ENCODE measurements at regions not wholly inside any gene's neighbourhood (a gene's known extent, or its start where the extent isn't known, plus 50 kb on each side); places are given as distances from the start of the nearest gene placed in this dataset.

- H3K4me3 ChIP-seq, result no peak overlapping the region
- 91% methylated on average over 4 of the region's 4 CpGs for WGBS
- no peaks in the 10 kb centered on the region for H3K4me1 ChIP-seq
- no peak overlapping the region for H3K27ac ChIP-seq
- H3K36me3 ChIP-seq, result no peaks in the 10 kb centered on the region
- H3K9me3 ChIP-seq, result no peaks in the 10 kb centered on the region
- TF ChIP-seq POLR2AphosphoS5 (IDR thresholded peaks at IDR 0.05), result no peak
- TF ChIP-seq POLR2A (IDR thresholded peaks at IDR 0.05), result no peak
- TF ChIP-seq, protein P1, sequence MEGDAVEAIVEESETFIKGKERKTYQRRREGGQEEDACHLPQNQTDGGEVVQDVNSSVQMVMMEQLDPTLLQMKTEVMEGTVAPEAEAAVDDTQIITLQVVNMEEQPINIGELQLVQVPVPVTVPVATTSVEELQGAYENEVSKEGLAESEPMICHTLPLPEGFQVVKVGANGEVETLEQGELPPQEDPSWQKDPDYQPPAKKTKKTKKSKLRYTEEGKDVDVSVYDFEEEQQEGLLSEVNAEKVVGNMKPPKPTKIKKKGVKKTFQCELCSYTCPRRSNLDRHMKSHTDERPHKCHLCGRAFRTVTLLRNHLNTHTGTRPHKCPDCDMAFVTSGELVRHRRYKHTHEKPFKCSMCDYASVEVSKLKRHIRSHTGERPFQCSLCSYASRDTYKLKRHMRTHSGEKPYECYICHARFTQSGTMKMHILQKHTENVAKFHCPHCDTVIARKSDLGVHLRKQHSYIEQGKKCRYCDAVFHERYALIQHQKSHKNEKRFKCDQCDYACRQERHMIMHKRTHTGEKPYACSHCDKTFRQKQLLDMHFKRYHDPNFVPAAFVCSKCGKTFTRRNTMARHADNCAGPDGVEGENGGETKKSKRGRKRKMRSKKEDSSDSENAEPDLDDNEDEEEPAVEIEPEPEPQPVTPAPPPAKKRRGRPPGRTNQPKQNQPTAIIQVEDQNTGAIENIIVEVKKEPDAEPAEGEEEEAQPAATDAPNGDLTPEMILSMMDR (IDR thresholded peaks at IDR 0.05), result no peak
- DNase-seq (ENCODE audit: low spot score in 2 of 2), result no peak
- peaks cover 19% of the 10 kb centered on the region for H3K27me3 ChIP-seq
These were observed 84.8 kb downstream of the NCR2 start for GRCh38 chr6:41420186-41420585.

- H3K4me1 ChIP-seq, result peaks cover 7% of the 10 kb centered on the region
- H3K4me3 ChIP-seq, result no peak overlapping the region
- no peaks in the 10 kb centered on the region for H3K9me3 ChIP-seq
- DNase-seq (ENCODE audit: low spot score in 2 of 2), result no peak
- H3K27me3 ChIP-seq, result peaks cover 6% of the 10 kb centered on the region
- TF ChIP-seq POLR2A (IDR thresholded peaks at IDR 0.05) (no peak), POLR2AphosphoS5 (IDR thresholded peaks at IDR 0.05) (no peak), EP300 (IDR thresholded peaks at IDR 0.05) (no peak)
- TF ChIP-seq, protein P1 (IDR thresholded peaks at IDR 0.05), result no peak
- WGBS, result 65% methylated on average over 5 of the region's 5 CpGs
- H3K36me3 ChIP-seq, result no peaks in the 10 kb centered on the region
- no peak overlapping the region for H3K27ac ChIP-seq
These were observed 86.8 kb downstream of the NCR2 start for GRCh38 chr6:41422161-41422560.

DNA sequence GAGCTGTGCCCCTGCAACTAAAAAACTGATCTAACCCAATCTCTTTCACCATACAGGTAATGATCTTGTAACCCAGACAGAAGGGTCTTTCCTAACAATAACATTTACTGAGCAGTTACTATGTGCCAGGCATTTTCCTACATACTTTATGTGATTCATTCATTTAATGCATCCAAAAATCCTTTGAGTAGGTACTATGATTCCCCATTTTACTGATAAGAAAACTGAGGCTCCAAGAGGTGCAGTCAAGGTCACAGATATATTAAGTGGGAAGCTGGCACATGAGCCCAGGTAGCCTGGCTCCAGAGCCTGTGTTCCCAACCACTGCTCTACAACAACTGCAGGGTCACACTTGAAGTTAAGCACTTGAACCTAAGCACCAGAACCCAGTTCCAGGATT lies 87.6 kb downstream of the NCR2 start:
- peaks cover 8% of the 10 kb centered on the region for H3K27me3 ChIP-seq
- H3K9me3 ChIP-seq, result no peaks in the 10 kb centered on the region
- no peak overlapping the region for H3K4me3 ChIP-seq
- peaks cover 15% of the 10 kb centered on the region for H3K4me1 ChIP-seq
- H3K27ac ChIP-seq, result no peak overlapping the region
- TF ChIP-seq, protein P1 (IDR thresholded peaks at IDR 0.05), result no peak
- TF ChIP-seq POLR2AphosphoS5 (IDR thresholded peaks at IDR 0.05), result no peak
- no peak for TF ChIP-seq EP300 (IDR thresholded peaks at IDR 0.05)
- no peak for TF ChIP-seq POLR2A (IDR thresholded peaks at IDR 0.05)
- no peak for DNase-seq (ENCODE audit: low spot score in 2 of 2)
- H3K36me3 ChIP-seq, result no peaks in the 10 kb centered on the region

- TF ChIP-seq POLR2AphosphoS5 (IDR thresholded peaks at IDR 0.05) (no peak), EP300 (IDR thresholded peaks at IDR 0.05) (no peak), POLR2A (IDR thresholded peaks at IDR 0.05) (no peak)
- TF ChIP-seq, protein P1 (IDR thresholded peaks at IDR 0.05), result peak; percentile 85 to 86
- peaks cover 12% of the 10 kb centered on the region for H3K27me3 ChIP-seq
- H3K36me3 ChIP-seq, result no peaks in the 10 kb centered on the region
- H3K27ac ChIP-seq, result no peak overlapping the region
- H3K4me3 ChIP-seq, result no peak overlapping the region
- DNase-seq (ENCODE audit: low spot score in 2 of 2), result peak; percentile 82 to 86
- 10% methylated on average over 4 of the region's 4 CpGs for WGBS
- H3K9me3 ChIP-seq, result no peaks in the 10 kb centered on the region
- H3K4me1 ChIP-seq, result peaks cover 30% of the 10 kb centered on the region
These were observed 89.1 kb downstream of the NCR2 start for GRCh38 chr6:41424370-41425058.

DNA sequence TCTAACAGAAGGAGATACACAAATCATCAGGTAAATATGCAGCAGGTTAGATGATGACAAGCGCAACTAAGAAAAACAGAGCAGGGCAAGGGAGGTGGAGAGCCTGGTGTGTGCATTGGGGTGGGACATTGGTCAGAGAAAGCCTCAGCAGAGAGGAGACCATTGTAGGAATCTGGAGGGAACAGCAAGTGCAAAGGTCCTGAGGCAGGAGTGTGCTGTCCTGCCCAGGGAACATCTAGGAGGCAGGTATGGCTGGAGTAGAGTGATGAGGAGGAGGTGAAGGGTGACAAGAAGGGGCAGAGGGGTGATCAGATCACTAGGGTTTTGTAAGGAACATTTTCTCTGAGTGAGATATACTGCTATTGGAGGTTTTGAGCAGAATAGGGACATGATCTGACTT lies 90.1 kb downstream of the NCR2 start:
- no peak for DNase-seq (ENCODE audit: low spot score in 2 of 2)

More for the DNA sequence above, 90.1 kb downstream of the NCR2 start:
- Histone ChIP-seq H3K36me3 (no peaks in the 10 kb centered on the region), H3K4me3 (no peak overlapping the region), H3K27ac (no peak overlapping the region), H3K9me3 (no peaks in the 10 kb centered on the region), H3K4me1 (peaks cover 39% of the 10 kb centered on the region), H3K27me3 (peaks cover 12% of the 10 kb centered on the region)
- WGBS, result 96% methylated on average over 1 of the region's 1 CpG
- TF ChIP-seq EP300 (IDR thresholded peaks at IDR 0.05) (no peak), POLR2A (IDR thresholded peaks at IDR 0.05) (no peak), POLR2AphosphoS5 (IDR thresholded peaks at IDR 0.05) (no peak)
- TF ChIP-seq, protein P1 (IDR thresholded peaks at IDR 0.05), result no peak

Measured in suprapubic skin (tissue), 4 donors.